Small intestine (tissue), 7 donors: ENCODE measurements at regions not wholly inside any gene's neighbourhood (a gene's known extent, or its start where the extent isn't known, plus 50 kb on each side); places are given as distances from the start of the nearest gene placed in this dataset.

Experiments used
- DNase-seq, 2 donors: peaks; one replicate each; pipeline versions ENCODE4 v3.0.0 to v3.0.0-alpha.2; 2013
- FAIRE-seq: peaks from 2 replicates; lab custom pipeline; 2012; peaks lifted over from hg19 to GRCh38; lab: Jason Lieb, UNC
- H3K27ac ChIP-seq, 3 donors: one replicate each; pipeline ENCODE4 v1.5.1; 2013; ENCODE audit warnings: low read length in 2 of 3, mild to moderate bottlenecking in 2 of 3, control low read depth in 1 of 3, inconsistent platforms in 1 of 3, low read depth in 1 of 3, moderate library complexity in 1 of 3
- H3K27me3 ChIP-seq, 3 donors: one replicate each; pipeline ENCODE4 v1.6.1; 2013; ENCODE audit warnings: low read length in 3 of 3, inconsistent platforms in 1 of 3; ENCODE audit not compliant: control insufficient read depth in 3 of 3, insufficient read depth in 3 of 3
- H3K36me3 ChIP-seq, 3 donors: one replicate each; pipeline ENCODE4 v1.6.1; 2013; ENCODE audit warnings: low read length in 3 of 3, inconsistent platforms in 1 of 3, low read depth in 1 of 3, mild to moderate bottlenecking in 1 of 3, moderate library complexity in 1 of 3; ENCODE audit not compliant: control insufficient read depth in 3 of 3, insufficient read depth in 2 of 3
- H3K4me1 ChIP-seq, 3 donors: one replicate each; pipeline ENCODE4 v1.6.1; 2013; ENCODE audit warnings: low read length in 2 of 3, inconsistent platforms in 1 of 3, low read depth in 1 of 3, mild to moderate bottlenecking in 1 of 3, moderate library complexity in 1 of 3; ENCODE audit not compliant: control insufficient read depth in 3 of 3, insufficient read depth in 2 of 3
- H3K4me3 ChIP-seq, 3 donors: one replicate each; pipeline ENCODE4 v1.5.1; 2013; ENCODE audit warnings: low read length in 3 of 3, control low read depth in 1 of 3, inconsistent platforms in 1 of 3, low read depth in 1 of 3, mild to moderate bottlenecking in 1 of 3, moderate library complexity in 1 of 3
- H3K9me3 ChIP-seq, 2 donors: one replicate each; pipeline ENCODE4 v1.6.1; 2013; ENCODE audit warnings: low read depth in 1 of 2, low read length in 1 of 2; ENCODE audit not compliant: control insufficient read depth in 2 of 2, insufficient read depth in 1 of 2
- WGBS, 3 donors: extraction: QIAGEN DNeasy Blood & Tissue Kit; methylation state at CpG; one replicate each; pipeline ENCODE4 v1.1.7; 2013; 5-methylcytosine and 5-hydroxymethylcytosine counted together
- donor health status: healthy with polysubstance abuse.
- donor health status: control.
- donor health status: control.
- donor health status: Bipolar disorder and iron deficiency.
- donor health status: healthy.

GRCh38 chr6:115668211-115668610 is 392.5 kb downstream of the FRK start:
- no peaks in the 10 kb centered on the region for H3K9me3 ChIP-seq
- DNase-seq (no peak), FAIRE-seq (no peak)
- no peak overlapping the region for H3K27ac ChIP-seq
- no peak overlapping the region for H3K4me3 ChIP-seq
- H3K4me1 ChIP-seq = no peaks in the 10 kb centered on the region
- no peaks in the 10 kb centered on the region for H3K36me3 ChIP-seq
- H3K27me3 ChIP-seq = no peaks in the 10 kb centered on the region

- Histone ChIP-seq H3K27ac (no peak overlapping the region), H3K4me3 (no peak overlapping the region), H3K36me3 (no peaks in the 10 kb centered on the region), H3K27me3 (no peaks in the 10 kb centered on the region), H3K9me3 (no peaks in the 10 kb centered on the region), H3K4me1 (no peaks in the 10 kb centered on the region)
- DNase-seq (no peak), FAIRE-seq (no peak)
- WGBS, 3 donors = 71 to 89% (median 75%) methylated on average over 8 of the region's 8 CpGs
Measured at GRCh38 chr6:115667478-115668026, 393.1 kb downstream of the FRK start.

- no peaks in the 10 kb centered on the region for H3K27me3 ChIP-seq
- DNase-seq (no peak), FAIRE-seq (no peak)
- H3K4me1 ChIP-seq = no peaks in the 10 kb centered on the region
- WGBS, 3 donors = 84 to 91% (median 85%) methylated on average over 2 of the region's 2 CpGs
- no peak overlapping the region for H3K4me3 ChIP-seq
- no peak overlapping the region for H3K27ac ChIP-seq
- H3K36me3 ChIP-seq = no peaks in the 10 kb centered on the region
- no peaks in the 10 kb centered on the region for H3K9me3 ChIP-seq
Measured at GRCh38 chr6:115666997-115667396, 393.7 kb downstream of the FRK start.

GRCh38 chr6:115665310-115665709 is 395.4 kb downstream of the FRK start:
- H3K9me3 ChIP-seq = no peaks in the 10 kb centered on the region
- H3K36me3 ChIP-seq = no peaks in the 10 kb centered on the region
- no peaks in the 10 kb centered on the region for H3K27me3 ChIP-seq
- WGBS, 3 donors = 55 to 62% (median 60%) methylated on average over 3 of the region's 3 CpGs
- no peaks in the 10 kb centered on the region for H3K4me1 ChIP-seq
- DNase-seq (no peak), FAIRE-seq (no peak)
- no peak overlapping the region for H3K4me3 ChIP-seq
- H3K27ac ChIP-seq = no peak overlapping the region

GRCh38 chr6:115663681-115664080 is 397.0 kb downstream of the FRK start:
- WGBS, 3 donors = 58 to 74% (median 60%) methylated on average over 3 of the region's 3 CpGs
- no peaks in the 10 kb centered on the region for H3K36me3 ChIP-seq
- no peak overlapping the region for H3K4me3 ChIP-seq
- H3K27ac ChIP-seq = no peak overlapping the region
- DNase-seq (no peak), FAIRE-seq (no peak)
- H3K4me1 ChIP-seq = no peaks in the 10 kb centered on the region
- no peaks in the 10 kb centered on the region for H3K27me3 ChIP-seq
- no peaks in the 10 kb centered on the region for H3K9me3 ChIP-seq

GRCh38 chr6:115643762-115644161 is 416.9 kb downstream of the FRK start:
- FAIRE-seq (no peak), DNase-seq (no peak)
- 3 to 15% (median 11%) methylated on average over 2 of the region's 2 CpGs for WGBS, 3 donors
- H3K27me3 ChIP-seq = no peaks in the 10 kb centered on the region
- no peaks in the 10 kb centered on the region for H3K4me1 ChIP-seq
- H3K27ac ChIP-seq = no peak overlapping the region
- H3K4me3 ChIP-seq = no peak overlapping the region
- H3K9me3 ChIP-seq = no peaks in the 10 kb centered on the region
- H3K36me3 ChIP-seq = no peaks in the 10 kb centered on the region

- H3K27me3 ChIP-seq = no peaks in the 10 kb centered on the region
- DNase-seq (no peak), FAIRE-seq (no peak)
Measured at GRCh38 chr6:115634887-115635286, 425.8 kb downstream of the FRK start.

GRCh38 chr6:115634131-115634530 is 426.6 kb downstream of the FRK start:
- 43 to 67% (median 43%) methylated on average over 2 of the region's 2 CpGs for WGBS, 3 donors
- DNase-seq (no peak), FAIRE-seq (no peak)
- Histone ChIP-seq H3K27me3 (no peaks in the 10 kb centered on the region), H3K4me1 (no peaks in the 10 kb centered on the region), H3K27ac (no peak overlapping the region), H3K36me3 (no peaks in the 10 kb centered on the region), H3K4me3 (no peak overlapping the region), H3K9me3 (no peaks in the 10 kb centered on the region)

More at GRCh38 chr6:115634887-115635286, 425.8 kb downstream of the FRK start:
- Histone ChIP-seq H3K9me3 (no peaks in the 10 kb centered on the region), H3K36me3 (no peaks in the 10 kb centered on the region), H3K27ac (no peak overlapping the region), H3K4me1 (no peaks in the 10 kb centered on the region), H3K4me3 (no peak overlapping the region)

GRCh38 chr6:115631028-115631427 is 429.7 kb downstream of the FRK start:
- Histone ChIP-seq H3K27me3 (no peaks in the 10 kb centered on the region), H3K27ac (no peak overlapping the region), H3K4me1 (no peaks in the 10 kb centered on the region), H3K4me3 (no peak overlapping the region), H3K36me3 (no peaks in the 10 kb centered on the region), H3K9me3 (no peaks in the 10 kb centered on the region)
- no peak for DNase-seq
- no peak for FAIRE-seq
